ENCODE measurements at regions not wholly inside any gene's neighbourhood (a gene's known extent, or its start where the extent isn't known, plus 50 kb on each side); places are given as distances from the start of the nearest gene placed in this dataset.

DNA sequence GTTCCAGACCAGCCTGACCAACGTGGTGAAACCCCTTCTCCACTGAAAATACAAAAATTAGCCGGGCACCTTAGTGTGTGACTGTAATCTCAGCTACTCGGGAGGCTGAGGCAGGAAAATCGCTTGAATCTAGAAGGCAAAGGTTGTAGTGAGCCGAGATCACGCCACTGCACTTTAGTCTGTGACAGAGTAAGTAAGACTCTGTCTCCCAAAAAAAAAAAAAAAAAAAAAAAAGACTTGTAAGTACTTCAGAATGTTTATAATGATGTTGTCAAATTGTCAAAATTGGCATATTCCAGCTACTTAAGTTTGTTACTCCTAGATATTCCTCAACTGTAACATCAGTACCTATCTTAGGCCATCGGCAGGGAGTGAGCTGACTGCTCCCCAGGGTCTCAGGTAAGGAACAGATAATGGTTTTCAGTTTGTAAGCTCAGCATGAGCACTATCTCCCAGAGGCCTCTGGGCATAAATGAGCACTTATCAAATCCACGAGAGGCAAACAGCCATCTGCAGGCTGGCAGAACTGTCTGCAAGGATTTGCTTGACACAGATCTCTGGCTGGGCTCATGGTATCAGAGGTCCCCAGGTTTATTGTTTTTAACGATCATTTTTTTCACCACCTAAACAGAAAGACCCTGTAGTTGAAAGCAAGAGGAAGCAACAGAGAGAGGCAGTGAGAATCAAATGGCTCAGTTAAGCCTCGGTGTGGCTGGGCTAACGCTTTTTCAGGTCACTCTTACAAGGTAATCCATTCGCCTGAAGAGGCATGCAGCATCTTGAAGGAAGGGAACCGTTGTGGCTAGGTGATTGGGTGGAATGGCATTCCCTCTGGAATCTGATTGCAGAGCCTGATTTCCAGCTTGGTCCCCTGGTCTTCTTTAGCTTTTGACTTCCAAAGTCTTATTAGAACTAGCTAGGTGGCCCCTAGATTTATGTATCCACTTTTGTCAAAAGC is 115.9 kb downstream of the LY86 start:
- DNase-seq (ENCODE audit: low read depth in 4 of 4, low spot score in 1 of 4) = no peak

DNA sequence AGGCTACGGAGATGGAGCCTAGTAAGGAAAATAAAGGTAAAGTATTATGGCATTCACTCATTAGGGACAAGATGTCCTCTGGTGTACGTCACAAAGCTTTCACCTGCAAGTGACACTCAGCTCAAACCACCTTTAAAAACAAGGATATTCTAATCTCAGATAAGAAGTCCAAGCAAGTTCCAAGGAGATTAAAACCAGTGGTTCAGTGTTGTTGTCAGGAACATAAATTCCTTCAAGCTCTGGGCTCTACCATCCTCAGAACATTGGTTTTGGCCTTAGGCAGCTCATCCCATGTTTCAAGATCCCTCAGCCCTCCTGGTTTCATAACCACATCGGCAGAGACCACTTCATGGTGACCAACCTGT is 116.5 kb downstream of the LY86 start:
- DNase-seq (ENCODE audit: low read depth in 4 of 4, low spot score in 1 of 4) = no peak

DNA sequence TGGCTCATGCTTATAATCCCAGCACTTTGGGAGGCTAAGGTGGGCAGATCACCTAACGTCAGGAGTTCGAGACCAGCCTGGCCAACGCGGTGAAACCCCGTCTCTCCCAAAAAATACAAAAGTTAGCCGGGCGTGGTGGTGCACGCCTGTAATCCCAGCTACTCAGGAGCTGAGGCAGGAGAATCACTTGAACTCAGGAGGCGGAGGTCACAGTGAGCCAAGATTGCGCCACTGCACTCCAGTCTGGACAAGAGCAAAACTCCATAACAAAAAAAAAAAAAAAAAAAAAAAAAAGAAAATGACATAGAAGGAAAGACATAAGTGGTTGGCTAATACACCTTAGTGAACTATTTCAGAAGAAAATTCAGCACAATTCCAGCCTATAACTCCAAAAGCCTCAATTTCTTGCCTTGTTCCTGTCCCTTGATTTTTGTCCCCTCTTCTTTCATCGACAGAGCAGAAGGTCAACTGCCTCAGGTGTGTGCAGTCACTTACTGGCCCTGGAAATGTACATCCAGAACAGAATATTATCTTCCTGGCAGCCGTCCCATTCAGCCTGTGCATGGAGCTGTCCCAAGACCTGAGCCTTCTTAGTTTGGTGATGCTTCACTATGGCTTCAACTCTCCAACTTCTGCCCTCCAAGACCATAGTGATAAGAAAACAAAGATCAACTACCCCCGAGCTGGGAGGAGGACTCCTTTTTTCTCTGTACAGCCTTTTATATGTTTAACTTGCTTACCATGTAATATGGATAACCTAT is 117.6 kb downstream of the LY86 start:
- DNase-seq (ENCODE audit: low read depth in 4 of 4, low spot score in 1 of 4) = no peak

DNA sequence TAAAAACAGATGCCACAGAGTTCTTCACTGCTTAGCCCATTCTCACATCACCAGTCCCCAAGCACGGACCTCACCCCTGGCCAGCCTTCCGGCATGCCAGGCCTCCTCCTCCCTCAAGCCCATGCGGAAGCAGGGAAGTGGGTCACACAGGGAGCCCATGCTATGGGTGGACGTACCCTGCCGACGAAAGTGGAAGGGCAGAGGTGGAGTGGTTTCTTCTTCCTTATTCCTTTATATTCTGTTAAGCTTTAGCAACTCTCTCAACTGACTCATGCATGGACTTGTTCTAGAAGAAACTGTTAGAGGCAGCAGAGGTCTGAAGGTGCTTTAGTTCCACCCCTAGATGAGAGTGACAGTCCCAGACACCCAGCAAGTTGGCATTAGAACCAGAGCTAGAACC is 118.6 kb downstream of the LY86 start:
- no peak for DNase-seq (ENCODE audit: low read depth in 4 of 4, low spot score in 1 of 4)

DNA sequence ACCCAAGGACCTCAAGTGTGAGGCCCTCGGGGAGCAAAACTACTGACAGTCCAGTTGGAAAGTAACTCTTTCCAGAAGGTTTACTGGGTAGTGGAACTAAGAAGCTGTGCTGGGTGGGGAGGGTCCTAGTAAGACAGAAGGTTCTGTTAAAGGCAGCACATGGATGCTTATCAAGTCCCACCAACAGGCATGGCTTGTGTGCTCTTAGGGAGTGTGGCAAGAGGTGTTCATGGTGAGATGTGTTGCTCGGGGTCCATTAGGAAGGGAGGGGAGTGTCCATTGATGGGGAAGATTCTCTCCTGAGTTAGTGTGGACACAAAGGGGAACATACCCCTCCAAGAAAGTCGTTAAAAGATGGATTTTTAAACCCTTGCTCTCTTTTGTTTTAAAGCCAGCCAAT is 120.6 kb downstream of the LY86 start:
- no peak for DNase-seq (ENCODE audit: low read depth in 4 of 4, low spot score in 1 of 4)

DNA sequence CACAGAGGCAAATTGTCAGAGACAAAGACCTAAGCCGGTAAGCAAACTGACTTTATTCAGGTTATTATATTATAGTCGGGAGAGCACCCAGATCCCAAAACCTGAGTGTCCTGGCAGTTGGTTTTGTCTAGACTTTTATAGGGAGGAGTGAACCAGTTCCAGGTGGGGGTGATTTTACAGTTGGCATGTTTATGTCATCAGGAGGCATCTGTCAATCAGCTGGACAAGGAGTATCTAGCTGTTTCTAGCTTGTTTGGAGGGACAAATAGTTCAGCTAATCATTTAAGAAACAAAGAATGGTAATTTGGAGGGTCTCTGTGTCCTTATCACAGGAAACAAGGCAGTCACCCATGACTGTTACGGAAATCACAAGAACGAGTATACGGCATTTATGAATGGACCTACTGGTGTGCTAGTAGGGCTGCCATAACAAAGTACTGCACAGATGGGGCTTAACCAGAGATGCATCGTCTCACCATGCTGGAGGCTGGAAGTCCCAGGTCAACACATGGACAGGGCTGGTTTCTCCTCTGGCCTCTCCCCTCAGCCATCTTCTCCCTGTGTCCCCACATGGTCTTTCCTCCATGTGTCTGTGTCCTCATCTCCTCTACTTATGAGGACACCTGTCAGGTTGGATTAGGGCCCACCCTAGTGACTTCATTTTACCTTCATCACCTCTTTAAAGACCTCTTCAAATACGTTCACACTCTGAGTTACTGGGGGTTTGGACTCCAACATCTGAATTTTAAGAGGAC is 122.7 kb downstream of the LY86 start:
- DNase-seq (ENCODE audit: low read depth in 4 of 4, low spot score in 1 of 4) = no peak

DNA sequence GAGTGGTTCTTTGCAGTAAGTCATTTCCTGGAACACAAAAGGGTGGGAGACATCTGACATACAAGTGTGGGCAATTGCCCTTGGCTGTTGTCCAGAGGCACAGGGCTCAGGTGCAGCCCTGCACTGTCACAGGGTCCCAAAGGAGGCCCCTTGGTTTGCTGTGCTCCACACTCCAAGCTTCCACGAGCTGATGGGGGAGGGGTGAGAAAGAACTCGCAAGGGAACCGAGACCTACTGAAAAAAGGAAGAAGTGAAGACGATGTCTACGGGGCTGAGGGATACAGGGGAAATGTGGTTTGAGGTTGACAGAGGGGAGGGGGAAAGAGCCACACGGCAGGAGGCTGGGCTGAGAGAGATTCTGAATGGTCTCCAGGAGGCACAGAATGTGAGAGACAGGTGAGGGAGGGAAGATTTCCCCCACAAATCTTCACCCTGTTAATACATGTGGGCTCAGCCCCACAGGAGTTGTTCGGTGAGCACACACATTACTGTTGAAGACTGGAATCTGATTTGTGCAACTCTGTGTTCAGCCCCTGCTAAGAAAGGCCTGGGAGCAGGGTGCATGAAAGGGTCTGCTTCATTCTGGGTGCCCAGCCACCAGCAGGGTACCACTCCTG is 123.4 kb downstream of the LY86 start:
- DNase-seq (ENCODE audit: low read depth in 4 of 4, low spot score in 1 of 4) = no peak

DNA sequence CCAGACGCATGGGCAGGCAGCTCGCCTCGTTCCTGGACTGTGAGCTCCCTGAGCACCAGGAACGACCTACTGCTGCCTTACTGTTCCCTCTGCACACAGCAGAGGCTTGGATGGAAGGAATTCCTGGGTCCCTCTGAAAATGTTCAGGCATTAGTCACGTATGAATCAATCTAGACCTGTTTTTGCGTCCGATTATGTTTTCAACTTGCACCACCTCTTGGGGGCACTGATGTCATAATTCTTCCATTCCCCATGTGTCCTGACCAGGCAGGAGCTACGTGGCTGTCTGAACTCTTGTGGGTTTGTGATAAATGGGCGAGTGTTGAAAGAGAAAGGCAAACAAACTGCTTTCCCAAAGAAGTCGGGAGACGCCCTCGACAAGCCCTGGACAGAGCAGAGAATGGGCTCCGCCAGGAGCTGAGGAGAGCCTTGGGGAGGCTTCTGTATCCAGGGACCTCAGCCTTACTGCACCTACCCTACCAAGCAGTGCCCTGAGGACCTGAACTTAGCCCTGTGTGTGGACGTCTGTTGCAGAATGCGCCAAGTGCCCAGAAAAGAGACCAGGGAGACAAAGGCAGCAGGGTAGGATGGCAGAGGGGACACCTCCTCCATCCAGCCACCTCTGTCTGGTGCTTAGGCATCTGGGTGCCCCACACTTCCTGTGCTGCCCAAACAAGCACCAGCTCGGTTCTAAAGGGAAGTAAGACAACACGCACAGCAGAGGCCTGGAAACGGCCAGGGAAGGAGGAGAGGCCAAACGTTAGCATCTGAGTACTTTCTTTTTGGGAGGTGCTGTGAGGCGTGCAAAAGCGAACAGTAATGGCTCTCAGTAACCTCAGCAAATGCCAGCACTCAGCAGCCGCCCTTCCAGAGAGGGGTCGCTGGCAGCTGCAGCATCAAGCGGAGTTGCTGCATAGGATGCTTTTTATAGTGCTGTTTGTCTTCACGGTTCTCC is 124.2 kb downstream of the LY86 start:
- no peak for DNase-seq (ENCODE audit: low read depth in 4 of 4, low spot score in 1 of 4)

DNA sequence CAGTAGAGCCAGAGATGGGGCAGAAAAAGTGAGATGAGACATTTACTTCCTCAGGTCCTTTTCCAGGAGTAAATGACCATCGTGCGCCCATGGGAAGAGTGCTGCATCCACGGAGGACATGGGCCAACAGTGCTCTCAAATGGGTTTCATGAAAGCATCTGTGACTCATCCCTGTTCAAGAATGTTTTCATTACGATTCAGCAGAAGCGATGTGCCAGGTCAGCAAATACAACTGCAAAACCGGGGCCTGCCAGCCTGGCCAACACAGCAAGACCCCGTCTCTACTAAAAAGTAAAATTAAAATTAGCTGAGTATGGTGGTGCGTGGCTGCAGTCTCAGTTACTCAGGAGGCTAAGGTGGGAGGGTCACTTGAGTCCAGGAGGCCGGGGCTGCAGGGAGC is 125.1 kb downstream of the LY86 start:
- DNase-seq (ENCODE audit: low read depth in 4 of 4, low spot score in 1 of 4) = no peak

DNA sequence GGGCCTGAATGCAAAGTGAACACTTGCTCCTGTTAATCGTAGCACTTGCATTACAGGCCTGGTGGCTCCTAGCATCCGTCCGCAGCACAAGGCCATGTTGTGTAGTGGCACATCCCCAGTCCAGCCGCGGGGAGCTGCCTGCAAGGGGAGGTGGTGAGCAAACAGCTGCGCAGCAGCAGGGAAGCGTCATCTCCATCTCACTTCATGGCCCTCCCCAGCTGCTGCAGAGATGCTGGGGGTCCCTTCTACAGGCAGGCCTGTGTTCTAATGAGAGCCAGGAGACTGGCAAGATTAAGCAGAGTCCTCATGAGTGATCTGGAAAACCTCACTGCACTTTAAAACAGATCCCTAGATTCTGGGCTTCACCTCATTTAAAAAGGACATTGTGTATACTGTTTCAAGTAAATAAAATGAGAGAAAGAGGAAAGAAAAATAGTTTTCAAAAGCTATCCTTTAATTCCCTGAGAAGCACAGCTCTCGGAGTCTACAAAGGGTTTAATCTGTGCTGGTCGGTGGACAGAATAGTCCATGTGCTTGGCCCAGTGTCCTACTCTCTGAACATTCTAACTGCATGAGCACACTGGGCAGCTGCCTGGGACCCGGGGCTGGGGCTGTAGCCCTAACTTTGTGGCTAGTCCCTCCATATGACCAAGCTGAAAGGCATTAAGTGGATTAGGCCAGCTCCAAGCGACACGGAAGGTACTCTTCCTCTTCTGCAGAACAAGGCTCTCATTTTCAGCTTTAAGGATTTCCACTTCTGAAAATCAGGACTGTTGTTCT is 125.8 kb downstream of the LY86 start:
- no peak for DNase-seq (ENCODE audit: low read depth in 4 of 4, low spot score in 1 of 4)

DNA sequence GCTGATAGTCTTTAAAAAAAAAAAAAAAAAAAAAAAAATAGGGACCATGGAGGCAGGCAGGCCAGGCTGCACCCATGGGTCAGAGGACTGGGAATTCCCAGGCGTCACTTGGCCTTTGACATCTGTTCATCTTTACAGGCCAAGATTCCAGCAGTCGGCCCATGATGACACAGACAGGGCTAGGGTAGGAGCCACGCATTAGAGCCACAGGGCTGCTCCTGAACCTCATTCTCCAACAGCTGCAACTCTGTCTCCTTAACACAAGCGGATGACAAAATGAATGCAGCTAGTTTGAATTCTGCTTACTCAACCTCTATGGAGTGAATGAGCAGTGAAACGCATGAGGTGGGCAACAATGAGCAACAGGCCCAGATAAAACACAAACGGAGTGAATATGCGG is 126.4 kb downstream of the LY86 start:
- DNase-seq (ENCODE audit: low read depth in 4 of 4, low spot score in 1 of 4) = no peak

DNA sequence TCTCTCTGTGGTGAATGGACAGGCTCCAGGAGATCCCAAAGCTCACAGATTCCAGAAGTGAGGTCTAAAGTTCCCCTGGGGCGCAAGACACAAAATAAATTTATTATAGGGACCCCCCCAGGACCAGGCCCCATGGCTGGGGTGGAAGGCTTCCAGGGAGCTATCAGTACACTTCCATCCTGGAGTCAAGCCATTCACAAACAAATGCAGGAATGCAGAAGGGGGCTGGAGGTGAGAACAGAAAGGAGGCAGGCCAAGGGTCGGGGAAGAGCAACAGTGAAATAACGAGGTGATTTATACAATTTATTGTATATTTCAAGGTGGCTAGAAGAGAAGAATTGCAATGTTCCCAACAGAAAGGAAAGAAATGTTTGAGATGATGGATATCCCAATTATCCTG is 126.9 kb downstream of the LY86 start:
- DNase-seq (ENCODE audit: low read depth in 4 of 4, low spot score in 1 of 4) = no peak

DNA sequence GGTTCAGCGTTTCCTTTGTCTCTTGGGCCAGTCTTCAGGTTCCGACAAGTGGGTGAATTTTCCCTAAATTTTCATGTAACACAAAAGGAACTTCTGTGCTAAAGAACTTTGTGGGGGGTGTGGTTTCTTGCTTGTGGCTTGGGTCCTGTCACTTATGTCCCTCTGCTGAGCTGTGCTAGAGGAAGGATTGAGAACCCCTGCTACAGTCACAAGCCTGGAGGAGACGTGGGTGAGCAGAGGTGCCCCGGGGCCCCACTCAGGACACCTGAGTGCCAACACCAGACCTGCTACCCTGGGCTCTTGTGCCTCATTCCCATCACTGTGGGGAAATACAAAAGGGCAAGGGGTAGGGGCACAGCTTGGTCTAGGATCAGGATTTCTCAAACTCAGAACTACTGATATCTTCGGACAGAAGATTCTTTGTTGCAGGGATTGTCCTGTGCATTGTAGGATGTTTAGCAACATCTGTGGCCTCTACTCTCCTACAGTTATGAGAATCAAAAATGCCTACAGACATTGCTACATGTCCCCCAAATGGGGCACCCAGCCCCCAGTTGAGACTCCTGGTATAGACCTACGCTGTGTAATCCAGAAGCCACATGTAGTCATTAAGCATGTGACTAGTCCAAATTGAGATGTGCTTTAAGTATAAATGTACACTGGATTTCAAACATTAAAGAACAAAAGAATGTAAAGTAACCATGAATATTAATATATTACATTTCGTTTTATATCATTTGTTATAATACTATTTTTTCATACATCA is 128.7 kb downstream of the LY86 start:
- no peak for DNase-seq (ENCODE audit: low read depth in 4 of 4, low spot score in 1 of 4)

DNA sequence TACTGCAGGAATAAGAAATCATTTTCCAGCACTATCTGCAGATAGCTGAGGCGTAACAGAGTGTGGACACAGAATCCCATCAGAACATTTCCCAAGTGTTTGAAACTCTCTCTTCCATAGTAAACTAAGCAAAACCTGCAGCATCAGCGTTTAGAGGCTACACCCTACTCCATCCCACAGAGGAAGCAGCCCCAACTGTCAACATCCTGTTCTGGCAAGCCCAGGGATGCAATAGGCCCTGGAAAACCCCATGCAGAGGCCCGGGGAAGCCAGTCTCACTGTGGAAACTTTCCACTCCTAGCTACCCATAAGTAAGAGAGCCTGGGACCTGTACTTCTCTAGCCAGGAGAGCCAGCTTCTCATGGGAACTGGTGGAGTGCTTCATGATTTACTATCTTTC is 129.4 kb downstream of the LY86 start:
- no peak for DNase-seq (ENCODE audit: low read depth in 4 of 4, low spot score in 1 of 4)

DNA sequence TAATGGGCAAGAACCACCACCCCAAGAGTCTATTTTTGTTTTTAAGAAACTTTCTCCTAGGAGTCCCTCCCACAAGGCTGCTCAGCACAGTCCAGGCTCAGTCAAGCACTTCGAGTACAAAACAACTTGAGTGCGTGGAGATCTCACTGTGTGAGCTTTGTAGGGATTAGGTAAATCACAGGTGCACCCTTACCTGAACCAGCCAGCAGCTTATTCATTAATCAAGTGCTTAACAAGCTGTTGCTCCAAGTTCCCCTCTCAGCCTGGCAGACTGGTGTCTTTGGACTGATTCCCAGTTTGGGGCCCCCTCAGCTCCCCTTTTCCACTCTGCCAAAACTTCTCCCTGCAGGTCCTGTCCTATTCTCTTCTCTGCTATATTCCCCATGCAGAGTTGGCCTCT is 133.1 kb downstream of the LY86 start:
- no peak for DNase-seq (ENCODE audit: low read depth in 4 of 4, low spot score in 1 of 4)

DNA sequence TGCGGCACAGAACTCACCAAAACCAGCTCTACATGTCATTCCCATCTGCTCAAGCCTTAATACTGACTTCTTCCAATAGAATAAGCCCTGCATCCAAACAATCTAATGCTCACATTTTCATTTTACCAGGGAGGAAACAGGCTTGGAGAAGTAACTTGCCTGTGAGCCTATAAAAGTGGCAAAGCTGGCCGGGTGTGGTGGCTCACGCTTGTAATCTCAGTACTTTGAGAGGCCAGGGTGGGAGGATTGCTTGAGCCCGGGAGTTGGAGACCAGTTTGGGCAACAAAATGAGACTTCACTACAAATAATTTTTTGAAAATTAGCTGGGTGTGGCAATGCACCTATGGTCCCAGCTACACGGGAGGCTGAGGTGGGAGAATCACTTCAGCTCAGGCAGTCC is 133.7 kb downstream of the LY86 start:
- DNase-seq (ENCODE audit: low read depth in 4 of 4, low spot score in 1 of 4) = no peak

DNA sequence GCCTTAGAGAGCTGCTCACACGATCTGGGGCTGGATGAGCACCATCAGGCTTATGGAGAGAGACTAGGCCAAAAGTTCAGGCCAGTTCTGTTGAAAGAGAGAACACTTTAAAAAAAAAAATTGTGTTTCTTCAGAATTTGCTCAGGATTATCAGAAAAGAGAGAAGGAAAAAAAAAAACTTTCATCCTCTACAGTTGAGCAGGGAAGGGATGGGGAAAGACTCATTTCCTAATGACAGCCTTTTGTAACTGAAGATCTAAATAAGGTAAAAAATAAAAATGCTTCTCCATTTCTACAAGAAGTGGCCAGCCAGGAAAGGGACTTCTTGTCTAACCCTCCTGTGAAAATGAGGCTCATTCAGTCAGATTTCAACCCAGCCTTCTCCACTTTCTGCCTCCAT is 134.8 kb downstream of the LY86 start:
- no peak for DNase-seq (ENCODE audit: low read depth in 4 of 4, low spot score in 1 of 4)

DNA sequence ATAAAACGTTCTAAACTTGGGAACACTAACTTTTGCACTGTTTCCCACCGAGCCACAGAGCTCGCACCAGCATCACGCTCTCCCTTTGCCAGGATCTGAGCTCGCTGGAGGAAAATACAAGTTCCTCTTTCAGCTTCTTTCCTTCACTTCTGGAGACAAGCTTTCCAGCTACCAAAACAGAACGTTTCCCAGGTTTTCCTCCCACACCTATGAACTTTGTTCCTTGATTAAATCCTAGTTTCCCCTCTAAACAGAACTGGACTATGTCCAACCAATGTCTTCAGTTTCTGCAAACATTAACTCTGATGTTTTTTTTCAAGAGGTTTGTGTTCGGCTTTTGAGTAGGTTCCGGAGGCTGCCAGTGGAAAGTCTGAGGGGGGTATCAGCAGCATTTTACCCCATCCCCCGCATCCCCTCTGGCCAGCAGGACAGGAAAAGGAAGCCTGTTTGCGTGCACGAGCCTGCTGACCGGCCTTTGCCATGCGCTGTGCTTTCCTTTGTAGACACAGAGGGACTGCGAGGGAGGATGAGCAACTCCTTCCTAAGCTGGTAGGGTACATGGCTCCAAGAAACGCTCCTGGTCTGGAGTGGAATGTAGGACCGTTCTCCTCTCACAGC is 135.5 kb downstream of the LY86 start:
- no peak for DNase-seq (ENCODE audit: low read depth in 4 of 4, low spot score in 1 of 4)
